RPMI7951 (cell line): ENCODE measurements at regions not wholly inside any gene's neighbourhood (a gene's known extent, or its start where the extent isn't known, plus 50 kb on each side); places are given as distances from the start of the nearest gene placed in this dataset.
"Not testable (repeated sequence)": the region's sequence is repeated elsewhere in the genome, so short reads cannot be mapped to it uniquely, and the experiment has no call there.

Source experiments
- DNase-seq: peaks from one replicate; pipeline ENCODE4 v3.0.0-alpha.2; 2012; ENCODE audit warnings: low read depth

GRCh38 chr11:16536513-16536912, 180.2 kb upstream of the SOX6 start:
- no peak for DNase-seq

GRCh38 chr11:16528639-16529038, 172.3 kb upstream of the SOX6 start:
- no peak for DNase-seq

- DNase-seq = no peak
These were observed 171.3 kb upstream of the SOX6 start for GRCh38 chr11:16527525-16528246.

GRCh38 chr11:16526947-16527346, 170.6 kb upstream of the SOX6 start:
- no peak for DNase-seq

GRCh38 chr11:16520713-16521112, 164.4 kb upstream of the SOX6 start:
- DNase-seq = not testable (repeated sequence)

GRCh38 chr11:16512899-16513241, 156.5 kb upstream of the SOX6 start:
- no peak for DNase-seq

GRCh38 chr11:16512198-16512898, 156.0 kb upstream of the SOX6 start:
- DNase-seq = no peak

GRCh38 chr11:16511116-16512114, 155.1 kb upstream of the SOX6 start:
- no peak for DNase-seq

- no peak for DNase-seq
These were observed 149.1 kb upstream of the SOX6 start for GRCh38 chr11:16505481-16505880.

GRCh38 chr11:16503891-16504290, 147.5 kb upstream of the SOX6 start:
- DNase-seq = not testable (repeated sequence)

GRCh38 chr11:16494918-16495691, 138.8 kb upstream of the SOX6 start:
- no peak for DNase-seq

- no peak for DNase-seq
These were observed 128.1 kb upstream of the SOX6 start for GRCh38 chr11:16484434-16484833.

GRCh38 chr11:16474659-16475058, 118.3 kb upstream of the SOX6 start:
- no peak for DNase-seq

- DNase-seq = no peak
These were observed 113.6 kb upstream of the SOX6 start for GRCh38 chr11:16469968-16470367.

- no peak for DNase-seq
These were observed 112.5 kb upstream of the SOX6 start for GRCh38 chr11:16468735-16469453.

- no peak for DNase-seq
These were observed 104.2 kb upstream of the SOX6 start for GRCh38 chr11:16460508-16460907.

GRCh38 chr11:16456366-16456765, 100.0 kb upstream of the SOX6 start:
- no peak for DNase-seq

- DNase-seq = no peak
These were observed 98.0 kb upstream of the SOX6 start for GRCh38 chr11:16454289-16454863.

- no peak for DNase-seq
These were observed 91.9 kb upstream of the SOX6 start for GRCh38 chr11:16448123-16448717.

- no peak for DNase-seq
These were observed 85.1 kb upstream of the SOX6 start for GRCh38 chr11:16441461-16441860.
